ENCODE measurements at regions not wholly inside any gene's neighbourhood (a gene's known extent, or its start where the extent isn't known, plus 50 kb on each side); places are given as distances from the start of the nearest gene placed in this dataset.

DNA sequence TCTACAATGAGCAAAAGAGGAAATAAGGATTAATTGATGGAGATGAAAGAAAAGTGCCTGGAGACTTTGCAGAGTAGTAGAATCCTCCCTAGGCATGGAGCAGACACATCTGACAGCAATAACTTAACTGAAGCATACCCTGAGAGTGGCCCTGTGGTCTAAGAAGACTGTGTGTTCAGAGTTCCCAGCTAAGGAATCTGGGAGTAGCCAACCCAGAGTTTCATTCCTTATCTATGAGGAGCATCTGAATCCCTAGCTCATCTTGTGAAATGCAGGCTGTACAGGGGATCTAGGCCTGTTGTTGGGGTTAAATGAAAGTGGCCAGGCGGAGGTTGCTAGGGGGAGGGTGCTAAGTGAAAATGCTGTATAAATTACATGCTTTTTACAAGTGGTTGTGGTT lies 233.1 kb upstream of the FBXL7 start:
- no peak overlapping the region for H3K4me2 ChIP-seq (ENCODE audit: low read length)
- intact Hi-C loops (cut with micrococcal nuclease) = no loop called here
- no peaks in the 10 kb centered on the region for H3K27me3 ChIP-seq (ENCODE audit: low read length)
- H3F3A ChIP-seq (ENCODE audit: low read length, unreplicated experiment) = no peaks in the 10 kb centered on the region
- TF ChIP-seq EZH2 (IDR thresholded peaks at IDR 0.05; ENCODE audit: low read length, unreplicated experiment) (no peak), EZH2phosphoT487 (IDR thresholded peaks at IDR 0.05; ENCODE audit: borderline replicate concordance, low read length) (no peak)
- TF ChIP-seq, protein P1, sequence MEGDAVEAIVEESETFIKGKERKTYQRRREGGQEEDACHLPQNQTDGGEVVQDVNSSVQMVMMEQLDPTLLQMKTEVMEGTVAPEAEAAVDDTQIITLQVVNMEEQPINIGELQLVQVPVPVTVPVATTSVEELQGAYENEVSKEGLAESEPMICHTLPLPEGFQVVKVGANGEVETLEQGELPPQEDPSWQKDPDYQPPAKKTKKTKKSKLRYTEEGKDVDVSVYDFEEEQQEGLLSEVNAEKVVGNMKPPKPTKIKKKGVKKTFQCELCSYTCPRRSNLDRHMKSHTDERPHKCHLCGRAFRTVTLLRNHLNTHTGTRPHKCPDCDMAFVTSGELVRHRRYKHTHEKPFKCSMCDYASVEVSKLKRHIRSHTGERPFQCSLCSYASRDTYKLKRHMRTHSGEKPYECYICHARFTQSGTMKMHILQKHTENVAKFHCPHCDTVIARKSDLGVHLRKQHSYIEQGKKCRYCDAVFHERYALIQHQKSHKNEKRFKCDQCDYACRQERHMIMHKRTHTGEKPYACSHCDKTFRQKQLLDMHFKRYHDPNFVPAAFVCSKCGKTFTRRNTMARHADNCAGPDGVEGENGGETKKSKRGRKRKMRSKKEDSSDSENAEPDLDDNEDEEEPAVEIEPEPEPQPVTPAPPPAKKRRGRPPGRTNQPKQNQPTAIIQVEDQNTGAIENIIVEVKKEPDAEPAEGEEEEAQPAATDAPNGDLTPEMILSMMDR (conservative IDR thresholded peaks at IDR 0.05; ENCODE audit: low read depth, low read length) = no peak
- no peaks in the 10 kb centered on the region for H3K36me3 ChIP-seq (ENCODE audit: low read depth, low read length)
- no TSS peak for BruUV-seq (replicated peaks)
- H3K9ac ChIP-seq (ENCODE audit: low read length) = no peak overlapping the region
- ChIA-PET CTCF (no interaction called here), POLR2A (ENCODE audit: unreplicated experiment) (no interaction called here)
- no peaks in the 10 kb centered on the region for H4K20me1 ChIP-seq (ENCODE audit: low read length)
- DNase-seq = no peak
- H3K4me3 ChIP-seq (ENCODE audit: low read length) = no peak overlapping the region
- H3K79me2 ChIP-seq (ENCODE audit: low read length) = no peaks in the 10 kb centered on the region
- 0 out of 2 replicates have a peak, but pooled peaks cover 10% of the 10 kb centered on the region for H3K9me3 ChIP-seq (ENCODE audit: low read length)
- no peaks in the 10 kb centered on the region for H3K4me1 ChIP-seq (ENCODE audit: insufficient read depth, low read length)
- no peak overlapping the region for H2AFZ ChIP-seq (ENCODE audit: low read length)
- no peaks in the 10 kb centered on the region for H3K9me2 ChIP-seq (replicated peaks; ENCODE audit: low read length)
- H3K27ac ChIP-seq (ENCODE audit: low read length) = no peak overlapping the region
- ATAC-seq = no peak

DNA sequence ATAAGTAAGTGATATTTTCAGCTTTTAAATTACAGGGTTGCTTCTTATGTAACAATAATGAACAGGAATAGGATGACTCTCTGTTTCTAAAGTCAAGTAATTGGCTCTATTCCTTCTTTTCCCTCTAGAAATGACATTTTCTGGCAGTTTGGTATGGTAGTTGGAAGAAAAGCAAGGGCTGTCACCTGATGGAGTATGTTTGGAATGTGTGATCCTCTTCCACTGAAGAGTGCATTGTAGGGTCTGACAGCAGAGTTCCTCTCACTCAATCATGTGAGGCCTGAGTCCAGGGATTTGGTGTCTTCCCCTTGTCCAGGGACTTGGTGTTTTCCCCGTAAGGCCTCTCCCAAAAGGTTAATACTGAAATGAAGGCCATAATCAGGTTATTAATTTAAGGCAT lies 233.8 kb upstream of the FBXL7 start:
- ATAC-seq (no peak), DNase-seq (no peak)
- BruUV-seq (replicated peaks) = no TSS peak
- Histone ChIP-seq H4K20me1 (ENCODE audit: low read length) (no peaks in the 10 kb centered on the region), H3K4me1 (ENCODE audit: insufficient read depth, low read length) (no peaks in the 10 kb centered on the region), H2AFZ (ENCODE audit: low read length) (no peak overlapping the region), H3K27ac (ENCODE audit: low read length) (no peak overlapping the region), H3F3A (ENCODE audit: low read length, unreplicated experiment) (no peaks in the 10 kb centered on the region), H3K4me2 (ENCODE audit: low read length) (no peak overlapping the region), H3K9ac (ENCODE audit: low read length) (no peak overlapping the region), H3K79me2 (ENCODE audit: low read length) (no peaks in the 10 kb centered on the region), H3K4me3 (ENCODE audit: low read length) (no peak overlapping the region), H3K9me3 (ENCODE audit: low read length) (0 out of 2 replicates have a peak, but pooled peaks cover 10% of the 10 kb centered on the region), H3K36me3 (ENCODE audit: low read depth, low read length) (no peaks in the 10 kb centered on the region), H3K9me2 (replicated peaks; ENCODE audit: low read length) (no peaks in the 10 kb centered on the region), H3K27me3 (ENCODE audit: low read length) (no peaks in the 10 kb centered on the region)
- intact Hi-C loops (cut with micrococcal nuclease) = no loop called here
- TF ChIP-seq, protein P1 (conservative IDR thresholded peaks at IDR 0.05; ENCODE audit: low read depth, low read length) = no peak
- no peak for TF ChIP-seq EZH2 (IDR thresholded peaks at IDR 0.05; ENCODE audit: low read length, unreplicated experiment)
- ChIA-PET POLR2A (ENCODE audit: unreplicated experiment) (no interaction called here), CTCF (no interaction called here)

DNA sequence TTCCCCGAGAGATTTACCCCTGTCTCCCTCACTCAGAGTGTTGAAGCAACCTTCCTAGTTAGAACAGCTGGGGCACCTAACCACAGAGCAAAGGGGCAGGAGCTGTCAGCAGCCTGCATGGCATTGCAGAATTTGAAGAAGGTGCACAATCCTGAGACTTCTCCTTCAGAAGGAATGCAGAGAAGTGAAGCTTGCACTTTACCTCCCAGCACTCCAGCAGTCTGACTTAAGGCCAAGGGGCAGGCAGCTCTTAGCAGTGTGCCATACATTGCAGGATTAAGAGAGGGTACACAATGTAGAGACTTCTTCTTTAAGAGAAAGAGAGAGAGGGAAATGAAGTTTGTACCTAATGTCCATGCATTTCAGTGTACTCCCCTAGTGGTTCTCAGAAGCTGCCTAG lies 236.0 kb upstream of the FBXL7 start:
- POLR2A ChIA-PET (ENCODE audit: unreplicated experiment) = no interaction called here
- no TSS peak for BruUV-seq (replicated peaks)
- H3K27me3 ChIP-seq (ENCODE audit: low read length) = no peaks in the 10 kb centered on the region
- no peak overlapping the region for H3K9ac ChIP-seq (ENCODE audit: low read length)
- H2AFZ ChIP-seq (ENCODE audit: low read length) = no peak overlapping the region
- no peak overlapping the region for H3K27ac ChIP-seq (ENCODE audit: low read length)
- no peaks in the 10 kb centered on the region for H3K79me2 ChIP-seq (ENCODE audit: low read length)
- H3F3A ChIP-seq (ENCODE audit: low read length, unreplicated experiment) = no peaks in the 10 kb centered on the region
- no peaks in the 10 kb centered on the region for H4K20me1 ChIP-seq (ENCODE audit: low read length)
- H3K36me3 ChIP-seq (ENCODE audit: low read depth, low read length) = no peaks in the 10 kb centered on the region
- intact Hi-C loops (cut with micrococcal nuclease) = no loop called here
- H3K9me3 ChIP-seq (ENCODE audit: low read length) = 0 out of 2 replicates have a peak, but pooled peaks cover 10% of the 10 kb centered on the region
- no peak overlapping the region for H3K4me3 ChIP-seq (ENCODE audit: low read length)
- no peaks in the 10 kb centered on the region for H3K4me1 ChIP-seq (ENCODE audit: insufficient read depth, low read length)
- no peak overlapping the region for H3K4me2 ChIP-seq (ENCODE audit: low read length)
- CTCF ChIA-PET = no interaction called here
- DNase-seq = no peak
- ATAC-seq = no peak
- no peaks in the 10 kb centered on the region for H3K9me2 ChIP-seq (replicated peaks; ENCODE audit: low read length)
- TF ChIP-seq EZH2phosphoT487 (IDR thresholded peaks at IDR 0.05; ENCODE audit: borderline replicate concordance, low read length) (no peak), EZH2 (IDR thresholded peaks at IDR 0.05; ENCODE audit: low read length, unreplicated experiment) (no peak)
- TF ChIP-seq, protein P1 (conservative IDR thresholded peaks at IDR 0.05; ENCODE audit: low read depth, low read length) = no peak

Measured in PC-3 (cell line).